Pancreas (tissue), 10 donors: ENCODE measurements at regions not wholly inside any gene's neighbourhood (a gene's known extent, or its start where the extent isn't known, plus 50 kb on each side); places are given as distances from the start of the nearest gene placed in this dataset.
A peak's percentile ranks its signal among the peaks of the same experiment; 100 is the strongest.

ENCODE experiments used
- ATAC-seq, 4 donors: fragments of 200-7000 bp; cut with Tn5 transposase; one replicate each; pipeline versions ENCODE4 v1.8.0 to v1.9.1; 2020; ENCODE audit warnings: mild to moderate bottlenecking in 4 of 4, moderate library complexity in 4 of 4
- DNase-seq, 6 donors: peaks; one replicate each; pipeline ENCODE4 v3.0.0-alpha.2; 2020
- FAIRE-seq: peaks from 2 replicates; lab custom pipeline; 2012; peaks lifted over from hg19 to GRCh38; lab: Jason Lieb, UNC
- H3K27ac ChIP-seq, 4 donors: fragments of 200-600 bp; sonication (generic); 1 replicate in 3 of 4; 2 replicates in 1 of 4; pipeline versions ENCODE4 v1.5.0 to v1.8.0; 2020
- H3K27me3 ChIP-seq, 4 donors: fragments of 200-600 bp; one replicate each; pipeline ENCODE4 v1.8.0; 2021
- H3K36me3 ChIP-seq, 3 donors: fragments of 200-600 bp; sonication (generic) in 1 of 3; one replicate each; pipeline versions ENCODE4 v1.5.0 to v1.8.0; 2020 to 2021
- H3K4me1 ChIP-seq, 3 donors: fragments of 200-600 bp; one replicate each; pipeline ENCODE4 v1.8.0; 2021
- H3K4me3 ChIP-seq, 4 donors: fragments of 200-600 bp; sonication (generic) in 2 of 4; one replicate each; pipeline versions ENCODE4 v1.5.0 to v1.8.0; 2020 to 2021
- H3K9me3 ChIP-seq, 4 donors: fragments of 200-600 bp; one replicate each; pipeline ENCODE4 v1.8.0; 2021
- WGBS, 2 donors: extraction: QIAGEN DNeasy Blood & Tissue Kit; methylation state at CpG; one replicate each; pipeline ENCODE4 v1.1.7; 2013; 5-methylcytosine and 5-hydroxymethylcytosine counted together
- intact Hi-C, 3 donors: fragments of 100-400 bp; cut with DNase I; formaldehyde crosslinking; loops; one replicate each; pipeline versions ENCODE4 v1.11.1 to v1.14.2; 2022
- TF ChIP-seq, protein P1 (sequence below), 4 donors: fragments of 200-600 bp; sonication (generic) in 3 of 4; IDR thresholded peaks; one replicate each; pipeline versions ENCODE4 v1.5.0 to v1.8.0; 2021; ENCODE audit warnings: antibody characterized with exemption in 4 of 4
- donor health status: healthy with polysubstance abuse.
- donor health status: DM: no; HTN: no; CAD: no; lungs with moderate emphysema.
- donor health status: DM: no; HTN: no; CAD: no.
- donor health status: control.
- donor health status: control.
- donor health status: Bipolar disorder and iron deficiency.
- donor health status: DM: yes; HTN: yes; CAD: no.
- donor health status: DM: no; HTN: no; CAD: no.
- donor health status: DM: no; HTN: no; CAD: no.
- donor health status: DM: yes; HTN: yes; CAD: no.

DNA sequence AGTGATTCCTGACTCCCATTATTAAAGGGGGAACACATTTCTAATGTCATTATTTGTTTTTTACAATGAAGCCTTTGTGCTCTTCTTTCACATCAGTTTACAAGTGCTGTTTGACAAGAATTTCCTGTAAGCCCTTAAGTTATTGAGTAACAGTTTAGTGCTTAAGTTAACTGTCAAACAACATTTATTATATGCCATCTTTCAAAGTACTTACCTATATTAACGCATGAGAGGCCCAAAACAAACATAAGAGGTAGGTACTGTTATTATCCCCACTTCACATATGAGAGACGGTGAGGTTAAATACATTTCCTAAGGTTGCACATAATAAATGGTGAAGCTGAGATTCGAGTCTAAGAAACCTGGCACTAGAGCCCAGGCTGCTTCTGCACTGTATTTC lies 56.0 kb upstream of the MAGED1 start:
- 45 to 53% methylated on average over 3 of the region's 3 CpGs for WGBS, 2 donors

DNA sequence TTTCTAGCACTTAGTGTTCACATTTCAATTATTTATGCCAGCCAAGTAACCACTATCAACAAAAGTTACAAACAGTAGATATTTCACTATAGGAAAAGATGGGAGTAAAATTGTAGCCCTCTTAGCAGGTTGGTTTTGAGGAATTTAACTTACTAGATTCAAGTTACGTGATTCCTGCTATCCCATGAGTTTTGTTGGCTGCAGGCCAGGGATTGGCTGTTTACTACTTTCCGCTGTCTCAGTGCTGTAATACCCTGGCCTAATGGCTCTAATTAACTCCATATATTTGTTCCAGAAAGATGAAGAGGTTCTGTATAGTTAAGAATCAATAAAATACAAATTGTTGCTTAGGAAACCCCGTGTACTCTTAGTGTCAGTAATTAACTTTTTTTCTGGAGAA lies 55.5 kb upstream of the MAGED1 start:
- 28 to 45% methylated on average over 3 of the region's 3 CpGs for WGBS, 2 donors
- Histone ChIP-seq H3K36me3 (no peaks in the 10 kb centered on the region), H3K4me1 (peaks cover 0 to 4% (median 0%) of the 10 kb centered on the region in 3 donors), H3K27ac (no peak overlapping the region), H3K27me3 (peaks cover 0 to 7% (median 0%) of the 10 kb centered on the region in 4 donors), H3K9me3 (no peaks in the 10 kb centered on the region), H3K4me3 (no peak overlapping the region)
- TF ChIP-seq, protein P1, sequence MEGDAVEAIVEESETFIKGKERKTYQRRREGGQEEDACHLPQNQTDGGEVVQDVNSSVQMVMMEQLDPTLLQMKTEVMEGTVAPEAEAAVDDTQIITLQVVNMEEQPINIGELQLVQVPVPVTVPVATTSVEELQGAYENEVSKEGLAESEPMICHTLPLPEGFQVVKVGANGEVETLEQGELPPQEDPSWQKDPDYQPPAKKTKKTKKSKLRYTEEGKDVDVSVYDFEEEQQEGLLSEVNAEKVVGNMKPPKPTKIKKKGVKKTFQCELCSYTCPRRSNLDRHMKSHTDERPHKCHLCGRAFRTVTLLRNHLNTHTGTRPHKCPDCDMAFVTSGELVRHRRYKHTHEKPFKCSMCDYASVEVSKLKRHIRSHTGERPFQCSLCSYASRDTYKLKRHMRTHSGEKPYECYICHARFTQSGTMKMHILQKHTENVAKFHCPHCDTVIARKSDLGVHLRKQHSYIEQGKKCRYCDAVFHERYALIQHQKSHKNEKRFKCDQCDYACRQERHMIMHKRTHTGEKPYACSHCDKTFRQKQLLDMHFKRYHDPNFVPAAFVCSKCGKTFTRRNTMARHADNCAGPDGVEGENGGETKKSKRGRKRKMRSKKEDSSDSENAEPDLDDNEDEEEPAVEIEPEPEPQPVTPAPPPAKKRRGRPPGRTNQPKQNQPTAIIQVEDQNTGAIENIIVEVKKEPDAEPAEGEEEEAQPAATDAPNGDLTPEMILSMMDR (IDR thresholded peaks at IDR 0.05) = no peak
- FAIRE-seq = peak; percentile 13
- peak in 1 of 4 donors; percentile 41 for ATAC-seq
- peak in 3 of 6 donors; percentile 11 to 33 (median 31) for DNase-seq
- intact Hi-C loops = no loop called here

More for the DNA sequence above, 56.0 kb upstream of the MAGED1 start:
- intact Hi-C loops = no loop called here
- Histone ChIP-seq H3K27me3 (peaks cover 0 to 7% (median 0%) of the 10 kb centered on the region in 4 donors), H3K4me3 (no peak overlapping the region), H3K9me3 (no peaks in the 10 kb centered on the region), H3K36me3 (no peaks in the 10 kb centered on the region), H3K27ac (no peak overlapping the region), H3K4me1 (peaks cover 0 to 4% (median 0%) of the 10 kb centered on the region in 3 donors)
- no peak for DNase-seq
- ATAC-seq = no peak
- TF ChIP-seq, protein P1 (IDR thresholded peaks at IDR 0.05) = no peak
- FAIRE-seq = no peak
